Heart right ventricle (tissue), 16 donors: ENCODE measurements at regions not wholly inside any gene's neighbourhood (a gene's known extent, or its start where the extent isn't known, plus 50 kb on each side); places are given as distances from the start of the nearest gene placed in this dataset.

Experiments
- ATAC-seq, 8 donors: fragments of 200-7000 bp; cut with Tn5 transposase; one replicate each; pipeline ENCODE4 v1.9.1; 2020; ENCODE audit warnings: mild to moderate bottlenecking in 8 of 8, moderate library complexity in 8 of 8, moderate number of reproducible peaks in 1 of 8
- DNase-seq, 2 donors: peaks; one replicate each; pipeline ENCODE4 v3.0.0-alpha.2; 2020
- H3K27ac ChIP-seq, 10 donors: fragments of 200-600 bp; sonication (generic) in 2 of 10; one replicate each; pipeline versions ENCODE4 v1.5.0 to v1.8.0; 2020 to 2022; ENCODE audit warnings: mild to moderate bottlenecking in 3 of 10
- H3K27me3 ChIP-seq, 7 donors: fragments of 200-600 bp; one replicate each; pipeline ENCODE4 v1.8.0; 2021 to 2022; ENCODE audit warnings: mild to moderate bottlenecking in 2 of 7
- H3K36me3 ChIP-seq, 9 donors: fragments of 200-600 bp; sonication (generic) in 1 of 9; one replicate each; pipeline versions ENCODE4 v1.5.0 to v1.8.0; 2020 to 2022; ENCODE audit warnings: mild to moderate bottlenecking in 2 of 9
- H3K4me1 ChIP-seq, 9 donors: fragments of 200-600 bp; sonication (generic) in 1 of 9; one replicate each; pipeline versions ENCODE4 v1.5.0 to v1.8.0; 2020 to 2022; ENCODE audit warnings: mild to moderate bottlenecking in 4 of 9
- H3K4me3 ChIP-seq, 10 donors: fragments of 200-600 bp; sonication (generic) in 2 of 10; one replicate each; pipeline versions ENCODE4 v1.5.0 to v1.8.0; 2020 to 2022; ENCODE audit warnings: mild to moderate bottlenecking in 7 of 10, moderate library complexity in 2 of 10
- H3K9me3 ChIP-seq, 11 donors: fragments of 200-600 bp in 10 of 11; sonication (generic) in 2 of 11; one replicate each; pipeline versions ENCODE4 v1.5.0 to v1.8.0; 2013 to 2022; ENCODE audit warnings: mild to moderate bottlenecking in 2 of 11, control low read depth in 1 of 11, moderate library complexity in 1 of 11
- WGBS, 2 donors: extraction: QIAGEN DNeasy Blood & Tissue Kit; methylation state at CpG; one replicate each; pipeline ENCODE4 v1.1.7; 2013; ENCODE audit warnings: inconsistent platforms in 1 of 2; 5-methylcytosine and 5-hydroxymethylcytosine counted together
- intact Hi-C, 10 donors: fragments of 100-400 bp; cut with DNase I; formaldehyde crosslinking; loops; one replicate each; pipeline versions ENCODE4 v1.11.1 to v1.14.2; 2022
- TF ChIP-seq, protein P1 (sequence below), 9 donors: fragments of 200-600 bp; sonication (generic) in 2 of 9; IDR thresholded peaks; one replicate each; pipeline versions ENCODE4 v1.5.0 to v1.8.0; 2021 to 2022; ENCODE audit warnings: antibody characterized with exemption in 9 of 9, mild to moderate bottlenecking in 5 of 9, moderate library complexity in 1 of 9
- donor health status: Arrhythmogenic right ventricular cardiomyopathy.
- donor health status: ischemic (EF 13 %, LVEDD 7.1; RV severe dilation, severe dysfunction).
- donor health status: healthy with polysubstance abuse.
- donor health status: DM: no; HTN: yes; CAD: no.
- donor health status: DM: no; HTN: no; CAD: no.
- donor health status: ischemic (EF 25% LVEDD 6.9; RV normal size, moderate dysfunction).
- donor health status: ischemic (EF 25% LVEDD 5.7; RV mildly dilated, moderate dysfunction).
- donor health status: healthy.
- donor health status: DM: yes; HTN: yes; CAD: no.
- donor health status: Ischemic cardiomyopathy.
- donor health status: ischemic (EF 35%, LVEDD 5.7; RV mildly dilated, moderate dysfunction).
- donor health status: nonischemic (EF 11% LVEDD 7.7; RV severe dilation, severe dysfunction).
- donor health status: DM: yes; HTN: yes; CAD: no.
- donor health status: PGD.
- donor health status: ischemic (EF 29% LVEDD 5.4; RV normal size, mild dysfunction).
- donor health status: nonischemic (EF 23%, LVEDD 6.1; RV moderate dilation, normal function).

DNA sequence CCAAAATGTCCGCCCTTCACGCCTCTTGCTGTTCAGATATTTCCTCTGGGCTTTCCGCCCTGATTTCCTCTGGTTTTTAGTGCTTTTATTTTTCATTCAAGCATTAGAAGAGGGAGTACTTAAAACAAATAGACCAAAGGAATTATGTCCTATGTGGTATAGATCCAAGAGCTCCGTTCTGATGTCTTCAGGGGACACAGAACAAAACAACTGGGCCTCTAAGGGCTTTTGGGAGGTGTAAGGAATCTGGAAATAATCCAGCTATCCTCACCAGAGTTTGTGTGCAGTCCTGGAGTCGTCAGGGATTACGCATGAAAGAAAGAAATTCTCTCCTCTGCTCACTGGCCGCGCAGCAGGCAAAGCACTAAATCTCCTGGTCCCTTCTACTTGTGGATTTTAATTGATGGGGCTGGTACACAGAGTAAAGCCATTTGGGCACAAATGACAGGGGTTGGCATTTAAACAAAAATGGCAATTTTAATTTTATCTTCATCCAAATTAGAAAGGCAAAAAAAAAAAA, 999.2 kb downstream of the ADGRL3 start:
- 68% methylated on average over 8 of the region's 8 CpGs for WGBS, 2 donors
- TF ChIP-seq, protein P1, sequence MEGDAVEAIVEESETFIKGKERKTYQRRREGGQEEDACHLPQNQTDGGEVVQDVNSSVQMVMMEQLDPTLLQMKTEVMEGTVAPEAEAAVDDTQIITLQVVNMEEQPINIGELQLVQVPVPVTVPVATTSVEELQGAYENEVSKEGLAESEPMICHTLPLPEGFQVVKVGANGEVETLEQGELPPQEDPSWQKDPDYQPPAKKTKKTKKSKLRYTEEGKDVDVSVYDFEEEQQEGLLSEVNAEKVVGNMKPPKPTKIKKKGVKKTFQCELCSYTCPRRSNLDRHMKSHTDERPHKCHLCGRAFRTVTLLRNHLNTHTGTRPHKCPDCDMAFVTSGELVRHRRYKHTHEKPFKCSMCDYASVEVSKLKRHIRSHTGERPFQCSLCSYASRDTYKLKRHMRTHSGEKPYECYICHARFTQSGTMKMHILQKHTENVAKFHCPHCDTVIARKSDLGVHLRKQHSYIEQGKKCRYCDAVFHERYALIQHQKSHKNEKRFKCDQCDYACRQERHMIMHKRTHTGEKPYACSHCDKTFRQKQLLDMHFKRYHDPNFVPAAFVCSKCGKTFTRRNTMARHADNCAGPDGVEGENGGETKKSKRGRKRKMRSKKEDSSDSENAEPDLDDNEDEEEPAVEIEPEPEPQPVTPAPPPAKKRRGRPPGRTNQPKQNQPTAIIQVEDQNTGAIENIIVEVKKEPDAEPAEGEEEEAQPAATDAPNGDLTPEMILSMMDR (IDR thresholded peaks at IDR 0.05): no peak
- DNase-seq (no peak), ATAC-seq (no peak)
- Histone ChIP-seq H3K27ac (no peak overlapping the region), H3K36me3 (no peaks in the 10 kb centered on the region), H3K4me1 (peaks cover 0 to 12% (median 0%) of the 10 kb centered on the region in 9 donors), H3K27me3 (no peaks in the 10 kb centered on the region), H3K4me3 (no peak overlapping the region), H3K9me3 (peaks cover 0 to 10% (median 0%) of the 10 kb centered on the region in 11 donors)
- intact Hi-C loops: no loop called here

DNA sequence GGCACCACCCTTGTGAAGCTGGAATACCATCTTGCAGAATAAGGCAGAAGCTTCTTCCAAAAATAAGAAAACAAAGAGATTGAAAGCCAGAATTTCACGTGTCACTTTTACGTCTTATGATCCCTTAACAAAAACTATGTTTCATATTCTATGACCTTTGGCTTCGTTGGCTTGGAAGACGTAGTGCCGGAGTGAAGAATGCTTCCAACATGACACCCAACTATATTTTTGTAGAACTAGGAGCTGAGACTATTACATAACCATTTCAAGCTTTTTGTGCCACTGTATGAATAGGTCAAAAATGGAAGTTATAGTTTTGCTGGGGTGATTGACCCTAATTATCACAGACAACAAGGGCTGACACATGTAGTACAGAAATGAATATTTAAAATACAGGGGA, 996.2 kb downstream of the ADGRL3 start:
- H3K4me3 ChIP-seq: no peak overlapping the region
- ATAC-seq: peak in 3 of 8 donors; percentile 22 to 65 (median 37)
- H3K36me3 ChIP-seq: no peaks in the 10 kb centered on the region
- no peaks in the 10 kb centered on the region for H3K27me3 ChIP-seq
- H3K9me3 ChIP-seq: peaks cover 0 to 4% (median 0%) of the 10 kb centered on the region in 11 donors
- no peak for DNase-seq
- H3K4me1 ChIP-seq: peaks cover 0 to 21% (median 4%) of the 10 kb centered on the region in 9 donors
- intact Hi-C loops: no loop called here
- peak overlapping the region in 2 of 10 donors; percentile 16 to 37 for H3K27ac ChIP-seq
- TF ChIP-seq, protein P1 (IDR thresholded peaks at IDR 0.05): no peak
- WGBS, 2 donors: 54 to 61% methylated on average over 5 of the region's 5 CpGs

GRCh38 chr4:62194342-62194741, 994.2 kb downstream of the ADGRL3 start:
- no peaks in the 10 kb centered on the region for H3K27me3 ChIP-seq
- TF ChIP-seq, protein P1 (IDR thresholded peaks at IDR 0.05): no peak

GRCh38 chr4:62193761-62194160, 993.6 kb downstream of the ADGRL3 start:
- DNase-seq (no peak), ATAC-seq (peak in 1 of 8 donors; percentile 19)
- 46 to 50% methylated on average over 3 of the region's 3 CpGs for WGBS, 2 donors
- intact Hi-C loops: no loop called here
- H3K4me1 ChIP-seq: peaks cover 0 to 23% (median 0%) of the 10 kb centered on the region in 9 donors
- TF ChIP-seq, protein P1 (IDR thresholded peaks at IDR 0.05): no peak
- H3K27me3 ChIP-seq: no peaks in the 10 kb centered on the region
- H3K9me3 ChIP-seq: peaks cover 0 to 1% (median 0%) of the 10 kb centered on the region in 11 donors
- H3K36me3 ChIP-seq: no peaks in the 10 kb centered on the region
- no peak overlapping the region for H3K4me3 ChIP-seq
- no peak overlapping the region for H3K27ac ChIP-seq

More at GRCh38 chr4:62194342-62194741, 994.2 kb downstream of the ADGRL3 start:
- ATAC-seq: no peak
- Histone ChIP-seq H3K27ac (no peak overlapping the region), H3K36me3 (no peaks in the 10 kb centered on the region), H3K4me3 (no peak overlapping the region), H3K9me3 (peaks cover 0 to 4% (median 0%) of the 10 kb centered on the region in 11 donors), H3K4me1 (peaks cover 0 to 23% (median 0%) of the 10 kb centered on the region in 9 donors)
- intact Hi-C loops: no loop called here
- DNase-seq: no peak
- WGBS, 2 donors: 85 to 89% methylated on average over 2 of the region's 2 CpGs
